ENCODE measurements at regions not wholly inside any gene's neighbourhood (a gene's known extent, or its start where the extent isn't known, plus 50 kb on each side); places are given as distances from the start of the nearest gene placed in this dataset.

DNA sequence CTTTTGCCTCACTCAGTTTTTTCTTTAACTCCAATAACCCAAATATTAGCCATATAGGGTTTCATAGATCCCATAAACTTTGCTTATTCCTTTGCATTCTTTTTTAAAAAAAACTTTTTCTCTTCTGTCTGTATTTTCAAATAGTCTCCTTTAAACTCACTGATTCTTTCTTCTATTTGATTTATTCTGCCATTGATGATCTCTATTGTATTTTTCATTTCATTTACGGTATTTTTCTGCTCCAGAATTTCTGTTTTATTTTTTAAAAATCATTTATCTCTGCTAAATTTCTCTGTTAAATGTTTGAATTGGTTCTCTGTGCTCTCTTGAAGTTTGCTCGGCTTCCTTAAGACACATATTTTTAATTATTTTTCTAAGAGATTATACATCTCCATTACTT is 573.3 kb upstream of the MAN1A1 start:
- no peaks in the 10 kb centered on the region for H3K36me3 ChIP-seq (replicated peaks in 1 of 2; ENCODE audit: control insufficient read depth in 1 of 2, insufficient read depth in 2 of 2, low read length in 1 of 2)
- no peaks in the 10 kb centered on the region for H3K9me2 ChIP-seq
- no peaks in the 10 kb centered on the region for H3K4me1 ChIP-seq (ENCODE audit: control insufficient read depth in 1 of 2, insufficient read depth in 2 of 2, low read depth in 1 of 2, low read length in 1 of 2)
- H3K27ac ChIP-seq (ENCODE audit: low read depth in 2 of 2, low read length in 1 of 2): no peak overlapping the region
- no peak overlapping the region for H3K4me3 ChIP-seq (ENCODE audit: low read depth in 2 of 2, low read length in 1 of 2)
- no peak for DNase-seq
- ChIA-PET CTCF (interaction anchor here (1.3 kb wide), 1 partner anchor 43 kb away, joined by 4 read pairs; no protein-coding TSS in a partner anchor), POLR2A (no interaction called here)
- no peak overlapping the region for H2AFZ ChIP-seq (ENCODE audit: low read depth)
- H3K9me3 ChIP-seq: peaks cover 21% of the 10 kb centered on the region; the same call in 1 of the 2 replicates
- no peaks in the 10 kb centered on the region for H3K79me2 ChIP-seq (ENCODE audit: insufficient read depth)
- no peaks in the 10 kb centered on the region for H3F3A ChIP-seq (replicated peaks; ENCODE audit: insufficient read depth)
- 16% methylated on average over 2 of the region's 2 CpGs for WGBS (ENCODE audit: low lambda C conversion rate)
- no peak overlapping the region for H3K9ac ChIP-seq
- no peaks in the 10 kb centered on the region for H3K27me3 ChIP-seq (ENCODE audit: insufficient read depth)
- no peaks in the 10 kb centered on the region for H4K20me1 ChIP-seq (ENCODE audit: insufficient read depth)
- TF ChIP-seq RCOR1 (IDR thresholded peaks at IDR 0.05; ENCODE audit: low read length) (no peak), POLR2AphosphoS5 (IDR thresholded peaks at IDR 0.05; ENCODE audit: low read depth, low read length) (no peak), FOXM1 (IDR thresholded peaks at IDR 0.05; ENCODE audit: low read depth) (no peak)
- H3K4me2 ChIP-seq: no peak overlapping the region

DNA sequence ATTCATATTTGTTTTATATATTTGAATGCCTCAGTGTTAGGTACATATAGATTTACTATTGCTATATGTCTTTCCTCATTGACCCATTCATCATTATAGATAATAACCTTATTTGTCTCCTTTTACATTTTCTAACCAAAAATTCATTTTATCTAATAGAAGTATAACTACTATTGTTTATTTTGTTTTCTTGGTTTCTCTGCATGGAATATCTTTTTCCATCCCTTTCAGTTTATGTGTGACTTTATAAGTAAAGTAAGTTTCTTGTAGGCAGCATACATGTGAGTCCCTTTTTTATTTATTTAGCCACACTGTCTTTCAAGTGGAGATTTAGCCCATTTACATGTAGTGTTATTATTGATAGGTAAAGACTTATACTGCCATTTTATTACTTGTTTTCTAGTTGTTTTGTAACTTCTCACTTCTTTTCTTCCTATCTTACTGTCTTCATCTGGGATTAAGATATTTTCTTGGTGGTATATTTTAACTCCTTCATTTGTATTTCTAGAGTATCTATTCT is 572.0 kb upstream of the MAN1A1 start:
- no peak for DNase-seq
- Histone ChIP-seq H2AFZ (ENCODE audit: low read depth) (no peak overlapping the region), H3K4me1 (ENCODE audit: control insufficient read depth in 1 of 2, insufficient read depth in 2 of 2, low read depth in 1 of 2, low read length in 1 of 2) (no peaks in the 10 kb centered on the region), H4K20me1 (ENCODE audit: insufficient read depth) (no peaks in the 10 kb centered on the region), H3K27me3 (ENCODE audit: insufficient read depth) (no peaks in the 10 kb centered on the region), H3K9ac (no peak overlapping the region), H3K9me3 (peaks cover 21% of the 10 kb centered on the region; the same call in 1 of the 2 replicates), H3K36me3 (replicated peaks in 1 of 2; ENCODE audit: control insufficient read depth in 1 of 2, insufficient read depth in 2 of 2, low read length in 1 of 2) (no peaks in the 10 kb centered on the region), H3K27ac (ENCODE audit: low read depth in 2 of 2, low read length in 1 of 2) (no peak overlapping the region), H3K4me2 (no peak overlapping the region), H3F3A (replicated peaks; ENCODE audit: insufficient read depth) (no peaks in the 10 kb centered on the region), H3K9me2 (no peaks in the 10 kb centered on the region), H3K79me2 (ENCODE audit: insufficient read depth) (no peaks in the 10 kb centered on the region), H3K4me3 (ENCODE audit: low read depth in 2 of 2, low read length in 1 of 2) (no peak overlapping the region)
- CTCF ChIA-PET: interaction anchor here (1.3 kb wide), 1 partner anchor 42 kb away, joined by 4 read pairs; no protein-coding TSS in a partner anchor
- POLR2A ChIA-PET: no interaction called here
- TF ChIP-seq, protein P1, sequence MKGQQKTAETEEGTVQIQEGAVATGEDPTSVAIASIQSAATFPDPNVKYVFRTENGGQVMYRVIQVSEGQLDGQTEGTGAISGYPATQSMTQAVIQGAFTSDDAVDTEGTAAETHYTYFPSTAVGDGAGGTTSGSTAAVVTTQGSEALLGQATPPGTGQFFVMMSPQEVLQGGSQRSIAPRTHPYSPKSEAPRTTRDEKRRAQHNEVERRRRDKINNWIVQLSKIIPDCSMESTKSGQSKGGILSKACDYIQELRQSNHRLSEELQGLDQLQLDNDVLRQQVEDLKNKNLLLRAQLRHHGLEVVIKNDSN (IDR thresholded peaks at IDR 0.05; ENCODE audit: borderline replicate concordance, low read depth): no peak
- no peak for TF ChIP-seq POLR2AphosphoS5 (IDR thresholded peaks at IDR 0.05; ENCODE audit: low read depth, low read length)

DNA sequence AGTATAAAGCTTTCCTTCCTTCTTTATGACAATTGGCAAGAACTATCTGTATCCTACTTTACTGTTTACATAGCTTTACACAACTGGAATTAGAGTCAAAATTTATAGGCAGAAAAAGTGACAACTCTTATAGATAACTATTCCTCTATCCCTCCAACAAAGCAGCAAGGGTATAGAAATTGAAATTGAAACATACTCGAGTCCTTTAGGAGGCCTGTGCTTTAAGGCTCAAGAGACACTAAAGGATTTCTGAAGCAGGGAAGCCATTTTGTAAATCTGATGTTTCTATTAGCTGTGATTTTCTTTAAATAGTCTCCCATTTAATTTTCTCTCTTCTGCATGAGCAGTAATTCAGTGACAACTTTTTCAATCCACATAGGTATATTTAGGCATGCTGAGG is 567.6 kb upstream of the MAN1A1 start:
- ChIA-PET CTCF (no interaction called here), POLR2A (no interaction called here)
- TF ChIP-seq POLR2AphosphoS5 (IDR thresholded peaks at IDR 0.05; ENCODE audit: low read depth, low read length) (no peak), RAD21 (IDR thresholded peaks at IDR 0.05; ENCODE audit: low read length) (no peak), GABPA (IDR thresholded peaks at IDR 0.05; ENCODE audit: low read depth) (no peak), SMC3 (IDR thresholded peaks at IDR 0.05; ENCODE audit: low read depth, low read length) (no peak), EP300 (IDR thresholded peaks at IDR 0.05; ENCODE audit: borderline replicate concordance in 1 of 2, low read depth in 1 of 2, low read length in 1 of 2) (no peak), GATA2 (CRISPR knock-in tag; IDR thresholded peaks at IDR 0.05) (no peak), NRF1 (IDR thresholded peaks at IDR 0.05; ENCODE audit: low read depth, low read length) (no peak), ELF1 (IDR thresholded peaks at IDR 0.05) (no peak), CHD2 (IDR thresholded peaks at IDR 0.05; ENCODE audit: low read length, partially characterized antibody) (no peak), SIN3A (IDR thresholded peaks at IDR 0.05; ENCODE audit: borderline replicate concordance, low read depth, low read length) (no peak), TCF12 (IDR thresholded peaks at IDR 0.05) (no peak)
- TF ChIP-seq, protein P2, sequence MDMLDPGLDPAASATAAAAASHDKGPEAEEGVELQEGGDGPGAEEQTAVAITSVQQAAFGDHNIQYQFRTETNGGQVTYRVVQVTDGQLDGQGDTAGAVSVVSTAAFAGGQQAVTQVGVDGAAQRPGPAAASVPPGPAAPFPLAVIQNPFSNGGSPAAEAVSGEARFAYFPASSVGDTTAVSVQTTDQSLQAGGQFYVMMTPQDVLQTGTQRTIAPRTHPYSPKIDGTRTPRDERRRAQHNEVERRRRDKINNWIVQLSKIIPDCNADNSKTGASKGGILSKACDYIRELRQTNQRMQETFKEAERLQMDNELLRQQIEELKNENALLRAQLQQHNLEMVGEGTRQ (IDR thresholded peaks at IDR 0.05; ENCODE audit: borderline replicate concordance, low read depth, low read length): no peak
- TF ChIP-seq, protein P3, sequence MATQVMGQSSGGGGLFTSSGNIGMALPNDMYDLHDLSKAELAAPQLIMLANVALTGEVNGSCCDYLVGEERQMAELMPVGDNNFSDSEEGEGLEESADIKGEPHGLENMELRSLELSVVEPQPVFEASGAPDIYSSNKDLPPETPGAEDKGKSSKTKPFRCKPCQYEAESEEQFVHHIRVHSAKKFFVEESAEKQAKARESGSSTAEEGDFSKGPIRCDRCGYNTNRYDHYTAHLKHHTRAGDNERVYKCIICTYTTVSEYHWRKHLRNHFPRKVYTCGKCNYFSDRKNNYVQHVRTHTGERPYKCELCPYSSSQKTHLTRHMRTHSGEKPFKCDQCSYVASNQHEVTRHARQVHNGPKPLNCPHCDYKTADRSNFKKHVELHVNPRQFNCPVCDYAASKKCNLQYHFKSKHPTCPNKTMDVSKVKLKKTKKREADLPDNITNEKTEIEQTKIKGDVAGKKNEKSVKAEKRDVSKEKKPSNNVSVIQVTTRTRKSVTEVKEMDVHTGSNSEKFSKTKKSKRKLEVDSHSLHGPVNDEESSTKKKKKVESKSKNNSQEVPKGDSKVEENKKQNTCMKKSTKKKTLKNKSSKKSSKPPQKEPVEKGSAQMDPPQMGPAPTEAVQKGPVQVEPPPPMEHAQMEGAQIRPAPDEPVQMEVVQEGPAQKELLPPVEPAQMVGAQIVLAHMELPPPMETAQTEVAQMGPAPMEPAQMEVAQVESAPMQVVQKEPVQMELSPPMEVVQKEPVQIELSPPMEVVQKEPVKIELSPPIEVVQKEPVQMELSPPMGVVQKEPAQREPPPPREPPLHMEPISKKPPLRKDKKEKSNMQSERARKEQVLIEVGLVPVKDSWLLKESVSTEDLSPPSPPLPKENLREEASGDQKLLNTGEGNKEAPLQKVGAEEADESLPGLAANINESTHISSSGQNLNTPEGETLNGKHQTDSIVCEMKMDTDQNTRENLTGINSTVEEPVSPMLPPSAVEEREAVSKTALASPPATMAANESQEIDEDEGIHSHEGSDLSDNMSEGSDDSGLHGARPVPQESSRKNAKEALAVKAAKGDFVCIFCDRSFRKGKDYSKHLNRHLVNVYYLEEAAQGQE (IDR thresholded peaks at IDR 0.05; ENCODE audit: low read depth, low read length): no peak
- no peak overlapping the region for H3K9ac ChIP-seq
- H3K27me3 ChIP-seq (ENCODE audit: insufficient read depth): no peaks in the 10 kb centered on the region
- DNase-seq: no peak
- H4K20me1 ChIP-seq (ENCODE audit: insufficient read depth): no peaks in the 10 kb centered on the region
- no peak overlapping the region for H3K27ac ChIP-seq (ENCODE audit: low read depth in 2 of 2, low read length in 1 of 2)
- no peaks in the 10 kb centered on the region for H3F3A ChIP-seq (replicated peaks; ENCODE audit: insufficient read depth)
- no peaks in the 10 kb centered on the region for H3K4me1 ChIP-seq (ENCODE audit: control insufficient read depth in 1 of 2, insufficient read depth in 2 of 2, low read depth in 1 of 2, low read length in 1 of 2)
- no peaks in the 10 kb centered on the region for H3K36me3 ChIP-seq (replicated peaks in 1 of 2; ENCODE audit: control insufficient read depth in 1 of 2, insufficient read depth in 2 of 2, low read length in 1 of 2)
- H3K4me2 ChIP-seq: no peak overlapping the region
- no peaks in the 10 kb centered on the region for H3K79me2 ChIP-seq (ENCODE audit: insufficient read depth)
- 17% methylated on average over 1 of the region's 1 CpG for WGBS (ENCODE audit: low lambda C conversion rate)
- H3K9me3 ChIP-seq: peaks cover 16% of the 10 kb centered on the region; the same call in 1 of the 2 replicates
- no peak overlapping the region for H3K4me3 ChIP-seq (ENCODE audit: low read depth in 2 of 2, low read length in 1 of 2)
- no peak overlapping the region for H2AFZ ChIP-seq (ENCODE audit: low read depth)
- H3K9me2 ChIP-seq: no peaks in the 10 kb centered on the region
